DMS153 treated with DMSO at 0.1 percent for 48 hours (cell line): ENCODE measurements at regions not wholly inside any gene's neighbourhood (a gene's known extent, or its start where the extent isn't known, plus 50 kb on each side); places are given as distances from the start of the nearest gene placed in this dataset.

Source experiments
- DNase-seq: peaks from one replicate; lab custom pipeline; 2025; ENCODE audit not compliant: unreplicated experiment; lab: John Stamatoyannopoulos, UW

- DNase-seq: no peak
Measured at GRCh38 chr2:120897399-120897798, 161.7 kb downstream of the GLI2 start.

- DNase-seq: no peak
Measured at GRCh38 chr2:120898496-120898895, 162.8 kb downstream of the GLI2 start.

- DNase-seq: no peak
Measured at GRCh38 chr2:120898961-120899750, 163.5 kb downstream of the GLI2 start.

- no peak for DNase-seq
Measured at GRCh38 chr2:120899771-120900170, 164.1 kb downstream of the GLI2 start.

GRCh38 chr2:120901201-120901600, 165.5 kb downstream of the GLI2 start:
- no peak for DNase-seq

- no peak for DNase-seq
Measured at GRCh38 chr2:120902592-120902991, 166.9 kb downstream of the GLI2 start.

GRCh38 chr2:120904379-120904778, 168.7 kb downstream of the GLI2 start:
- DNase-seq: no peak

GRCh38 chr2:120904830-120905234, 169.2 kb downstream of the GLI2 start:
- no peak for DNase-seq

GRCh38 chr2:120905298-120905697, 169.6 kb downstream of the GLI2 start:
- DNase-seq: no peak

- DNase-seq: no peak
Measured at GRCh38 chr2:120905824-120906571, 170.3 kb downstream of the GLI2 start.

GRCh38 chr2:120906914-120907313, 171.2 kb downstream of the GLI2 start:
- DNase-seq: no peak

GRCh38 chr2:120907822-120908221, 172.2 kb downstream of the GLI2 start:
- DNase-seq: no peak

GRCh38 chr2:120908314-120908975, 172.8 kb downstream of the GLI2 start:
- DNase-seq: no peak

- DNase-seq: no peak
Measured at GRCh38 chr2:120909102-120909501, 173.4 kb downstream of the GLI2 start.

- no peak for DNase-seq
Measured at GRCh38 chr2:120910164-120910563, 174.5 kb downstream of the GLI2 start.

- DNase-seq: no peak
Measured at GRCh38 chr2:120910956-120911951, 175.6 kb downstream of the GLI2 start.

- no peak for DNase-seq
Measured at GRCh38 chr2:120912101-120912985, 176.7 kb downstream of the GLI2 start.

- no peak for DNase-seq
Measured at GRCh38 chr2:120913972-120914838, 178.5 kb downstream of the GLI2 start.
